IMR-90 (cell line): ENCODE measurements at regions not wholly inside any gene's neighbourhood (a gene's known extent, or its start where the extent isn't known, plus 50 kb on each side); places are given as distances from the start of the nearest gene placed in this dataset.

Source experiments
- ATAC-seq: fragments of 200-7000 bp; cut with Tn5 transposase; 2 replicates; pipeline ENCODE4 v1.9.1; 2020; ENCODE audit warnings: low read depth, mild to moderate bottlenecking, moderate library complexity
- BruUV-seq: library from RNA; stranded (reverse); fragments of 400-500 nt; replicated peaks from 2 replicates; lab custom pipeline; 2021; lab: Mats Ljungman, UMichigan
- CTCF ChIA-PET: fragments of 300-600 bp; formaldehyde crosslinking; extraction: SDS; loops from one replicate; lab custom pipeline; 2021; ENCODE audit warnings: antibody characterized with exemption; lab: Yijun Ruan, JAX
- POLR2A ChIA-PET: fragments of 300-600 bp; sonication (Branson Sonifier 250); formaldehyde crosslinking; loops from one replicate; lab custom pipeline; 2022; ENCODE audit warnings: antibody characterized with exemption; ENCODE audit not compliant: unreplicated experiment; lab: Charles Lee
- DNase-seq: peaks from one replicate; pipeline ENCODE4 v3.0.0; 2013
- H2AFZ ChIP-seq: replicated peaks from 2 replicates; pipeline ENCODE3; 2013; ENCODE audit warnings: low read length, mild to moderate bottlenecking; ENCODE audit not compliant: poor library complexity
- H2AK5ac ChIP-seq: 2 replicates; pipeline ENCODE4 v1.6.1; 2013; ENCODE audit warnings: low read depth, low read length, inconsistent platforms
- H2AK9ac ChIP-seq: replicated peaks from 2 replicates; pipeline ENCODE3; 2013; ENCODE audit warnings: mild to moderate bottlenecking, low read depth, low read length, moderate library complexity; ENCODE audit not compliant: poor library complexity
- H2BK120ac ChIP-seq: 2 replicates; pipeline ENCODE4 v1.6.1; 2013; ENCODE audit warnings: low read depth, low read length, inconsistent platforms
- H2BK15ac ChIP-seq: 3 replicates; pipeline ENCODE4 v1.6.1; 2013; ENCODE audit warnings: low read depth, low read length, inconsistent platforms
- H2BK20ac ChIP-seq: 2 replicates; pipeline ENCODE4 v1.6.1; 2013; ENCODE audit warnings: low read depth, mild to moderate bottlenecking, inconsistent platforms, low read length, moderate library complexity
- H2BK5ac ChIP-seq: 2 replicates; pipeline ENCODE4 v1.6.1; 2013; ENCODE audit warnings: mild to moderate bottlenecking, low read depth, low read length, inconsistent platforms; ENCODE audit not compliant: poor library complexity, severe bottlenecking
- H3K14ac ChIP-seq: replicated peaks from 2 replicates; pipeline ENCODE4 v1.6.1; 2013; ENCODE audit warnings: low read depth, low read length, inconsistent platforms
- H3K18ac ChIP-seq: 2 replicates; pipeline ENCODE4 v1.6.1; 2013; ENCODE audit warnings: low read depth, low read length, control low read depth
- H3K23ac ChIP-seq: 2 replicates; pipeline ENCODE4 v1.6.1; 2013; ENCODE audit warnings: low read depth, low read length, inconsistent platforms
- H3K27ac ChIP-seq: 2 replicates; pipeline ENCODE4 v1.5.1; 2013; ENCODE audit warnings: mild to moderate bottlenecking, control low read depth, low read length; ENCODE audit not compliant: insufficient read depth
- H3K27me3 ChIP-seq: 2 replicates; pipeline ENCODE4 v1.6.1; 2013; ENCODE audit warnings: low read length; ENCODE audit not compliant: control insufficient read depth, insufficient read depth
- H3K36me3 ChIP-seq: 2 replicates; pipeline ENCODE4 v1.6.1; 2013; ENCODE audit warnings: low read length, mixed read lengths; ENCODE audit not compliant: control insufficient read depth, insufficient read depth
- H3K4ac ChIP-seq: 2 replicates; pipeline ENCODE4 v1.6.1; 2013; ENCODE audit warnings: low read depth, low read length, inconsistent platforms
- H3K4me1 ChIP-seq: 2 replicates; pipeline ENCODE4 v1.6.1; 2013; ENCODE audit warnings: low read length, mixed read lengths; ENCODE audit not compliant: control insufficient read depth, insufficient read depth
- H3K4me2 ChIP-seq: 2 replicates; pipeline ENCODE4 v1.6.1; 2013; ENCODE audit warnings: low read depth, mild to moderate bottlenecking, control low read depth, low read length, moderate library complexity
- H3K4me3 ChIP-seq: 2 replicates; pipeline ENCODE4 v1.5.1; 2013; ENCODE audit warnings: low read depth, mild to moderate bottlenecking, control low read depth, low read length, moderate library complexity; ENCODE audit not compliant: insufficient read depth
- H3K56ac ChIP-seq: 2 replicates; pipeline ENCODE4 v1.6.1; 2013; ENCODE audit warnings: low read length, inconsistent platforms; ENCODE audit not compliant: insufficient read depth; ENCODE audit errors: extremely low read depth
- H3K79me1 ChIP-seq, 2 experiments: 2 replicates each; pipeline ENCODE4 v1.6.1; 2013; ENCODE audit warnings: low read length in 2 of 2, inconsistent platforms in 1 of 2, low read depth in 1 of 2
- H3K9ac ChIP-seq: 2 replicates; pipeline ENCODE4 v1.6.1; 2013; ENCODE audit warnings: low read depth, low read length, control low read depth
- H3K9me1 ChIP-seq: 2 replicates; pipeline ENCODE4 v1.6.1; 2013; ENCODE audit warnings: low read length, inconsistent platforms; ENCODE audit not compliant: insufficient read depth
- H3K9me3 ChIP-seq: 2 replicates; pipeline ENCODE4 v1.6.1; 2013; ENCODE audit warnings: low read length; ENCODE audit not compliant: control insufficient read depth, insufficient read depth
- H4K20me1 ChIP-seq: 2 replicates; pipeline ENCODE4 v1.6.1; 2013; ENCODE audit warnings: low read length, inconsistent platforms; ENCODE audit not compliant: insufficient read depth
- H4K5ac ChIP-seq: 2 replicates; pipeline ENCODE4 v1.6.1; 2013; ENCODE audit warnings: mild to moderate bottlenecking, low read depth, low read length, control low read depth
- H4K8ac ChIP-seq, 2 experiments: 2 replicates each; pipeline ENCODE4 v1.6.1; 2013; ENCODE audit warnings: low read depth in 2 of 2, low read length in 2 of 2, control low read depth in 1 of 2, inconsistent platforms in 1 of 2
- H4K91ac ChIP-seq: 2 replicates; pipeline ENCODE4 v1.6.1; 2013; ENCODE audit warnings: low read depth, low read length, inconsistent platforms; ENCODE audit not compliant: insufficient read depth
- BHLHE40 ChIP-seq: fragments of 150-350 bp; IDR thresholded peaks from 2 replicates; pipeline ENCODE4 v1.6.1; 2016; ENCODE audit warnings: mild to moderate bottlenecking, low read depth, low read length
- CHD1 ChIP-seq: IDR thresholded peaks from 2 replicates; pipeline ENCODE4 v1.6.1; 2012; ENCODE audit warnings: low read depth, low read length, improper control_type of control experiment
- MAZ ChIP-seq: IDR thresholded peaks from 2 replicates; pipeline ENCODE4 v1.6.1; 2012; ENCODE audit warnings: low read depth, mild to moderate bottlenecking, low read length, improper control_type of control experiment, moderate library complexity, borderline replicate concordance
- MXI1 ChIP-seq: IDR thresholded peaks from 2 replicates; pipeline ENCODE4 v1.6.1; 2012; ENCODE audit warnings: low read depth, mild to moderate bottlenecking, low read length, moderate library complexity, borderline replicate concordance
- RCOR1 ChIP-seq: IDR thresholded peaks from 2 replicates; pipeline ENCODE4 v1.6.1; 2012; ENCODE audit warnings: mild to moderate bottlenecking, low read length, improper control_type of control experiment; ENCODE audit not compliant: insufficient replicate concordance
- WGBS, 2 experiments: methylation state at CpG; one replicate each; pipeline versions ENCODE4 v1.1.5 to v1.1.7; 2013; ENCODE audit warnings: missing lambda C conversion rate in 2 of 2; ENCODE audit not compliant: insufficient read length in 1 of 2; ENCODE audit errors: extremely low coverage in 2 of 2; 5-methylcytosine and 5-hydroxymethylcytosine counted together
- dilution Hi-C: fragments of 300-500 bp; cut with HindIII; formaldehyde crosslinking; loops from one replicate; pipeline ENCODE4 v1.14.3; 2018; ENCODE audit warnings: low sequenced_read_pairs; ENCODE audit not compliant: unreplicated experiment
- in situ Hi-C: fragments of 300-500 bp; cut with MboI; formaldehyde crosslinking; loops from 3 replicates; pipeline ENCODE4 v1.14.3; 2019; ENCODE audit warnings: low sequenced_read_pairs, inconsistent platforms, mixed read lengths
- intact Hi-C: fragments of 100-400 bp; cut with micrococcal nuclease; formaldehyde crosslinking; loops from 2 replicates; pipeline ENCODE4 v1.10.0; 2022
- TF ChIP-seq, protein P1 (sequence below): fragments of 150-350 bp; IDR thresholded peaks from 2 replicates; pipeline ENCODE4 v1.6.1; 2016; ENCODE audit warnings: low read depth, mild to moderate bottlenecking, low read length, moderate library complexity, borderline replicate concordance

DNA sequence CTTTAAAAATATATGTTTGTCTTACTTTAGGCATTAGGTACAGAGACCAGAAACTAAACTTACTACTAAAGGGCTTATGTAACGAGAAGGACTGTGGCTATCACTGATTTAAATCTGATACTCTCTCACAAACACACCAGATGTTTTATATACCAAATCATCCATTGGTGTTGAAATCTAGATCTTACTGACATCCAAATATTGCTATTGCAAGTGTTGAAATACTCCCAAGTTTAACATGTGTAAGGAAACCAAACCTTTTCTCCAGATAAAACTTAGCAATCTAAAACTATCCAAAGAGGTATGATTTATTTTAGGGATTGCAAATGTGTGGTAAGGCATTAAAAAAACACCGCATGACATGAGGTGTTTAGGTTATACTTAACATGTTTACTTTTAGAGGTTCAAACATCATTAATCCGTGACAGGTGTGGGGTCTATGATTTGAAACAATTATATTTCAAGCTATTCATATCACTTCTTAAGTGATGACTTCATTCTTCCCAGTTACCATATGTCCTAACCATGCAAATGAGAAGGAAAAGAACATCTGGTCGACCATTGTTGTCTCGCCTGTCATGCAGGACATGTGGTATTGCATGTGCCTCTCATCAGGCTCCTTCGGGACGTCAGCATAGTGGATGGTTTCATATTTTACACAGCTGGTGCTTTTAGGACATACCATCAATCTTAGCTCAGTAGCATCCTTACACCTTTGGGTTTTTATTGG lies 168.3 kb upstream of the SPACA1 start:
- Histone ChIP-seq H3K14ac (no peak overlapping the region), H2BK5ac (no peak overlapping the region), H3K4me1 (no peaks in the 10 kb centered on the region; the same call in 1 of the 2 replicates), H3K36me3 (no peaks in the 10 kb centered on the region), H3K18ac (no peak overlapping the region), H3K27ac (no peak overlapping the region), H3K9ac (no peak overlapping the region), H2AFZ (no peak overlapping the region), H3K4me2 (no peak overlapping the region), H3K9me3 (no peaks in the 10 kb centered on the region), H2AK9ac (no peak overlapping the region), H3K4me3 (no peak overlapping the region), H3K23ac (no peak overlapping the region), H2AK5ac (no peak overlapping the region), H4K8ac (no peak overlapping the region), H3K27me3 (peaks cover 12% of the 10 kb centered on the region), H3K79me1 (no peaks in the 10 kb centered on the region), H2BK15ac (no peak overlapping the region), H3K9me1 (no peaks in the 10 kb centered on the region), H3K4ac (no peak overlapping the region), H4K91ac (no peak overlapping the region), H4K5ac (no peak overlapping the region), H2BK120ac (no peak overlapping the region), H2BK20ac (no peak overlapping the region), H4K20me1 (no peaks in the 10 kb centered on the region), H3K56ac (no peak overlapping the region)
- in situ Hi-C loops (no loop called here), dilution Hi-C loops (no loop called here), intact Hi-C loops (no loop called here)
- WGBS, 2 experiments, result no CpG with 5 or more reads among the region's 7 CpGs
- CTCF ChIA-PET, result interaction anchor here (0.6 kb wide), 1 partner anchor 11 kb away, joined by 3 read pairs; no protein-coding TSS in a partner anchor
- no TSS peak for BruUV-seq
- ATAC-seq (no peak), DNase-seq (no peak)
- TF ChIP-seq BHLHE40 (no peak), RCOR1 (no peak), MAZ (no peak), CHD1 (no peak), MXI1 (no peak)
- TF ChIP-seq, protein P1, sequence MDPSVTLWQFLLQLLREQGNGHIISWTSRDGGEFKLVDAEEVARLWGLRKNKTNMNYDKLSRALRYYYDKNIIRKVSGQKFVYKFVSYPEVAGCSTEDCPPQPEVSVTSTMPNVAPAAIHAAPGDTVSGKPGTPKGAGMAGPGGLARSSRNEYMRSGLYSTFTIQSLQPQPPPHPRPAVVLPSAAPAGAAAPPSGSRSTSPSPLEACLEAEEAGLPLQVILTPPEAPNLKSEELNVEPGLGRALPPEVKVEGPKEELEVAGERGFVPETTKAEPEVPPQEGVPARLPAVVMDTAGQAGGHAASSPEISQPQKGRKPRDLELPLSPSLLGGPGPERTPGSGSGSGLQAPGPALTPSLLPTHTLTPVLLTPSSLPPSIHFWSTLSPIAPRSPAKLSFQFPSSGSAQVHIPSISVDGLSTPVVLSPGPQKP, result no peak
- POLR2A ChIA-PET, result no interaction called here
